ENCODE measurements at regions not wholly inside any gene's neighbourhood (a gene's known extent, or its start where the extent isn't known, plus 50 kb on each side); places are given as distances from the start of the nearest gene placed in this dataset.

DNA sequence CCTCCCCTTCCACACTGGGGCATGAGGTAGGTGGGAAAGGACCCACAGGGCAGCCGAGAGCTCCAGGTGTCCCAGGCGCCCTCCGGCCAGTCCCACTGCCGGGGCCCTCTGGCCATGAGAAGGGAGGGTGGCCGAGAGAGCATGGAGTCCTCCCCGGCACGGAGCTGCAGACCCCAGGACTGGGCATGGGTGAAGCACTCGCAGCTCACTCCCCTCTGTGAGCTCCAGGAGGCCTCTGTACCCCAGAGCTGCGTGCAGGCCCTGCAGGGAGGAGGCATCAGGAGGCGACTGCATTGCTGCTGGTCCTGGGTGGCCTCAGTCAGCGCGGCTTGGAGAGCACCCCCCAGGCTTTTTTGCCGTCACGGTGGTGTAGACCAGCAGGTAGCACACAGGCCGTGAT is 80.1 kb upstream of the TTC34 start (continued):
- no peak for TF ChIP-seq CHD7 (IDR thresholded peaks at IDR 0.05; ENCODE audit: insufficient replicate concordance, low read length)
- TF ChIP-seq RNF2 (IDR thresholded peaks at IDR 0.05; ENCODE audit: borderline replicate concordance, low read depth, low read length, missing control alignments, poor library complexity, severe bottlenecking), result no peak
- TF ChIP-seq SAP30 (IDR thresholded peaks at IDR 0.05; ENCODE audit: insufficient read depth, insufficient replicate concordance, low read length), result no peak
